ENCODE measurements at regions not wholly inside any gene's neighbourhood (a gene's known extent, or its start where the extent isn't known, plus 50 kb on each side); places are given as distances from the start of the nearest gene placed in this dataset.

DNA sequence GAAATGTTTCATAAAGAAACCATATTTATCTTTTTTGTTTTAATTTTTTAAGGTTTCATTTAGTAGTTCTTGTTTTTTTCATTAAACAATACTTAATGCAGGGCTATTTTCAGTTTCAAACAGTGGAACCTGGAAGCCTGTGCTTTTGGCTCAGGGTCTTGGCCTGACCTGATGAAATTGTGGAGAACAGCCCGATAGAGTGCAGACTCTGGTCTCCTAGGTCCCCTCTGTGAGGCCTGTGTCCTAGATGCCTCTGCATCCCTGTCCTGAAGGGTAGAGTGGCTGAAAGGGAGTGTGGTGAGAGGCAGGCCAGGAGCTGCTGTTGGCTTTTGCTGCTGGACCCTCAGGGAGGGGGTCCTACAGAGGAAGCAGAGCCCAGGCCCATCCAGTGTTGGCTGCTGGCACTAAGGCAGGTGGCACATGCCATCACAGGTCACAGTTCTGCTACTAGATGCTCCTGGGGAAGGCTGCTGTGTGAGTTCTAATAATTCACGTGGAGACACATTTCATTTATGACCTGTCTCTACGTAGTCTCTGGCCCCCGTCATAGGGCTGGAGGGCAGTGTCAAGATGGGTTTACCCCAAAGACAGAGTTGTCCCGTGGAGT is 201.0 kb upstream of the COPS8 start:
- FAIRE-seq, result no peak
- no peak for ATAC-seq
- BruUV-seq (replicated peaks), result no TSS peak
- in situ Hi-C loops (cut with MboI), result no loop called here
- Histone ChIP-seq H2AFZ (ENCODE audit: low read depth, low read length) (no peak overlapping the region), H3K79me2 (ENCODE audit: control insufficient read depth, insufficient read depth, low read length) (no peaks in the 10 kb centered on the region), H3K9me1 (ENCODE audit: control insufficient read depth, insufficient read depth, low read length) (no peaks in the 10 kb centered on the region), H3K36me3 (ENCODE audit: control insufficient read depth, insufficient read depth, low read length) (no peaks in the 10 kb centered on the region), H3K27me3 (ENCODE audit: control insufficient read depth in 2 of 2, insufficient read depth in 2 of 2, low read length in 2 of 2) (peaks cover 0 to 12% of the 10 kb centered on the region in 2 experiments; a peak in 2 of 5 replicates), H3K9me3 (replicated peaks; ENCODE audit: control insufficient read depth, insufficient read depth, low read depth, low read length) (no peaks in the 10 kb centered on the region), H4K20me1 (replicated peaks; ENCODE audit: control insufficient read depth, insufficient read depth, low read length) (no peaks in the 10 kb centered on the region), H3K27ac (ENCODE audit: extremely low read depth, low read depth, low read length) (no peak overlapping the region), H3K4me1 (replicated peaks in 1 of 2; ENCODE audit: control insufficient read depth in 2 of 2, insufficient read depth in 2 of 2, low read length in 2 of 2) (no peaks in the 10 kb centered on the region), H3K4me2 (ENCODE audit: insufficient read depth, low read length) (no peak overlapping the region), H3K9ac (ENCODE audit: insufficient read depth in 1 of 2, low read depth in 2 of 2, low read length in 2 of 2) (no peak overlapping the region), H3K4me3 (no peak overlapping the region)
- 0% methylated on average over 5 of the region's 5 CpGs for WGBS (ENCODE audit: insufficient coverage, low coverage, missing lambda C conversion rate)
- no peak for DNase-seq (ENCODE audit: extremely low read depth in 1 of 4, low spot score in 3 of 4)
- POLR2A ChIA-PET, result no interaction called here
- intact Hi-C loops (cut with micrococcal nuclease), result no loop called here
- CTCF ChIA-PET (ENCODE audit: low intra/inter-chr PET ratio), result no interaction called here
- TF ChIP-seq TRIM28 (IDR thresholded peaks at IDR 0.05) (no peak), ZNF644 (tag; IDR thresholded peaks at IDR 0.05; ENCODE audit: low read depth) (no peak), BACH1 (tag; IDR thresholded peaks at IDR 0.05) (no peak), MNT (conservative IDR thresholded peaks at IDR 0.05) (no peak), E2F3 (CRISPR knock-in tag; IDR thresholded peaks at IDR 0.05) (no peak), BDP1 (IDR thresholded peaks at IDR 0.05; ENCODE audit: insufficient read depth, insufficient read length) (no peak), ATF1 (CRISPR knock-in tag; IDR thresholded peaks at IDR 0.05) (no peak), ATF1 (tag; IDR thresholded peaks at IDR 0.05) (no peak), NFE2 (IDR thresholded peaks at IDR 0.05; ENCODE audit: low read depth) (no peak), TCF7L2 (IDR thresholded peaks at IDR 0.05; ENCODE audit: low read depth, low read length) (no peak), MLLT1 (IDR thresholded peaks at IDR 0.05) (no peak), USF1 (CRISPR knock-in tag; IDR thresholded peaks at IDR 0.05) (no peak), HINFP (tag; conservative IDR thresholded peaks at IDR 0.05; ENCODE audit: low read depth) (no peak)
- TF ChIP-seq, protein P1, sequence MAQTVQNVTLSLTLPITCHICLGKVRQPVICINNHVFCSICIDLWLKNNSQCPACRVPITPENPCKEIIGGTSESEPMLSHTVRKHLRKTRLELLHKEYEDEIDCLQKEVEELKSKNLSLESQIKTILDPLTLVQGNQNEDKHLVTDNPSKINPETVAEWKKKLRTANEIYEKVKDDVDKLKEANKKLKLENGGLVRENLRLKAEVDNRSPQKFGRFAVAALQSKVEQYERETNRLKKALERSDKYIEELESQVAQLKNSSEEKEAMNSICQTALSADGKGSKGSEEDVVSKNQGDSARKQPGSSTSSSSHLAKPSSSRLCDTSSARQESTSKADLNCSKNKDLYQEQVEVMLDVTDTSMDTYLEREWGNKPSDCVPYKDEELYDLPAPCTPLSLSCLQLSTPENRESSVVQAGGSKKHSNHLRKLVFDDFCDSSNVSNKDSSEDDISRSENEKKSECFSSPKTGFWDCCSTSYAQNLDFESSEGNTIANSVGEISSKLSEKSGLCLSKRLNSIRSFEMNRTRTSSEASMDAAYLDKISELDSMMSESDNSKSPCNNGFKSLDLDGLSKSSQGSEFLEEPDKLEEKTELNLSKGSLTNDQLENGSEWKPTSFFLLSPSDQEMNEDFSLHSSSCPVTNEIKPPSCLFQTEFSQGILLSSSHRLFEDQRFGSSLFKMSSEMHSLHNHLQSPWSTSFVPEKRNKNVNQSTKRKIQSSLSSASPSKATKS (CRISPR knock-in tag; IDR thresholded peaks at IDR 0.05), result no peak
- TF ChIP-seq, protein P2, sequence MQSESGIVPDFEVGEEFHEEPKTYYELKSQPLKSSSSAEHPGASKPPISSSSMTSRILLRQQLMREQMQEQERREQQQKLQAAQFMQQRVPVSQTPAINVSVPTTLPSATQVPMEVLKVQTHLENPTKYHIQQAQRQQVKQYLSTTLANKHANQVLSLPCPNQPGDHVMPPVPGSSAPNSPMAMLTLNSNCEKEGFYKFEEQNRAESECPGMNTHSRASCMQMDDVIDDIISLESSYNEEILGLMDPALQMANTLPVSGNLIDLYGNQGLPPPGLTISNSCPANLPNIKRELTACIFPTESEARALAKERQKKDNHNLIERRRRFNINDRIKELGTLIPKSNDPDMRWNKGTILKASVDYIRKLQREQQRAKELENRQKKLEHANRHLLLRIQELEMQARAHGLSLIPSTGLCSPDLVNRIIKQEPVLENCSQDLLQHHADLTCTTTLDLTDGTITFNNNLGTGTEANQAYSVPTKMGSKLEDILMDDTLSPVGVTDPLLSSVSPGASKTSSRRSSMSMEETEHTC (IDR thresholded peaks at IDR 0.05), result no peak

Measured in K562 (cell line).